Neural cell (in vitro differentiated cells): ENCODE measurements at regions not wholly inside any gene's neighbourhood (a gene's known extent, or its start where the extent isn't known, plus 50 kb on each side); places are given as distances from the start of the nearest gene placed in this dataset.

Experiments used
- EP300 ChIP-seq: fragments of 450-650 bp; conservative IDR thresholded peaks from 2 replicates; pipeline ENCODE4 v1.6.1; 2014; ENCODE audit warnings: antibody characterized with exemption, mild to moderate bottlenecking, moderate library complexity; ENCODE audit not compliant: poor library complexity, severe bottlenecking
- EZH2 ChIP-seq: fragments of 200-600, 300-800 bp; shearing (Covaris generic), sonication (generic); IDR thresholded peaks from 2 replicates; pipeline ENCODE4 v1.6.1; 2014; ENCODE audit warnings: antibody characterized with exemption, low read length, borderline replicate concordance, mild to moderate bottlenecking; ENCODE audit not compliant: insufficient read depth, poor library complexity, severe bottlenecking
- RAD21 ChIP-seq: fragments of 450-650 bp; conservative IDR thresholded peaks from 2 replicates; pipeline ENCODE4 v1.6.1; 2014; ENCODE audit warnings: antibody characterized with exemption, mild to moderate bottlenecking, moderate library complexity
- SMC3 ChIP-seq: fragments of 450-650 bp; conservative IDR thresholded peaks from 2 replicates; pipeline ENCODE4 v1.6.1; 2014; ENCODE audit warnings: antibody characterized with exemption, mild to moderate bottlenecking, moderate library complexity; ENCODE audit not compliant: poor library complexity
- TF ChIP-seq, protein P1 (sequence below): fragments of 450-650 bp; IDR thresholded peaks from 2 replicates; pipeline ENCODE4 v1.5.1; 2014; ENCODE audit warnings: antibody characterized with exemption, mild to moderate bottlenecking, moderate library complexity; ENCODE audit not compliant: poor library complexity, severe bottlenecking
- TF ChIP-seq, protein P2 (sequence below): IDR thresholded peaks from 2 replicates; pipeline ENCODE4 v1.6.1; 2012; ENCODE audit warnings: borderline replicate concordance

GRCh38 chrX:1717373-1717772, 102.5 kb downstream of the ASMT start:
- TF ChIP-seq RAD21 (no peak), EZH2 (no peak), EP300 (no peak), SMC3 (no peak)
- TF ChIP-seq, protein P1, sequence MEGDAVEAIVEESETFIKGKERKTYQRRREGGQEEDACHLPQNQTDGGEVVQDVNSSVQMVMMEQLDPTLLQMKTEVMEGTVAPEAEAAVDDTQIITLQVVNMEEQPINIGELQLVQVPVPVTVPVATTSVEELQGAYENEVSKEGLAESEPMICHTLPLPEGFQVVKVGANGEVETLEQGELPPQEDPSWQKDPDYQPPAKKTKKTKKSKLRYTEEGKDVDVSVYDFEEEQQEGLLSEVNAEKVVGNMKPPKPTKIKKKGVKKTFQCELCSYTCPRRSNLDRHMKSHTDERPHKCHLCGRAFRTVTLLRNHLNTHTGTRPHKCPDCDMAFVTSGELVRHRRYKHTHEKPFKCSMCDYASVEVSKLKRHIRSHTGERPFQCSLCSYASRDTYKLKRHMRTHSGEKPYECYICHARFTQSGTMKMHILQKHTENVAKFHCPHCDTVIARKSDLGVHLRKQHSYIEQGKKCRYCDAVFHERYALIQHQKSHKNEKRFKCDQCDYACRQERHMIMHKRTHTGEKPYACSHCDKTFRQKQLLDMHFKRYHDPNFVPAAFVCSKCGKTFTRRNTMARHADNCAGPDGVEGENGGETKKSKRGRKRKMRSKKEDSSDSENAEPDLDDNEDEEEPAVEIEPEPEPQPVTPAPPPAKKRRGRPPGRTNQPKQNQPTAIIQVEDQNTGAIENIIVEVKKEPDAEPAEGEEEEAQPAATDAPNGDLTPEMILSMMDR: no peak
- TF ChIP-seq, protein P2, sequence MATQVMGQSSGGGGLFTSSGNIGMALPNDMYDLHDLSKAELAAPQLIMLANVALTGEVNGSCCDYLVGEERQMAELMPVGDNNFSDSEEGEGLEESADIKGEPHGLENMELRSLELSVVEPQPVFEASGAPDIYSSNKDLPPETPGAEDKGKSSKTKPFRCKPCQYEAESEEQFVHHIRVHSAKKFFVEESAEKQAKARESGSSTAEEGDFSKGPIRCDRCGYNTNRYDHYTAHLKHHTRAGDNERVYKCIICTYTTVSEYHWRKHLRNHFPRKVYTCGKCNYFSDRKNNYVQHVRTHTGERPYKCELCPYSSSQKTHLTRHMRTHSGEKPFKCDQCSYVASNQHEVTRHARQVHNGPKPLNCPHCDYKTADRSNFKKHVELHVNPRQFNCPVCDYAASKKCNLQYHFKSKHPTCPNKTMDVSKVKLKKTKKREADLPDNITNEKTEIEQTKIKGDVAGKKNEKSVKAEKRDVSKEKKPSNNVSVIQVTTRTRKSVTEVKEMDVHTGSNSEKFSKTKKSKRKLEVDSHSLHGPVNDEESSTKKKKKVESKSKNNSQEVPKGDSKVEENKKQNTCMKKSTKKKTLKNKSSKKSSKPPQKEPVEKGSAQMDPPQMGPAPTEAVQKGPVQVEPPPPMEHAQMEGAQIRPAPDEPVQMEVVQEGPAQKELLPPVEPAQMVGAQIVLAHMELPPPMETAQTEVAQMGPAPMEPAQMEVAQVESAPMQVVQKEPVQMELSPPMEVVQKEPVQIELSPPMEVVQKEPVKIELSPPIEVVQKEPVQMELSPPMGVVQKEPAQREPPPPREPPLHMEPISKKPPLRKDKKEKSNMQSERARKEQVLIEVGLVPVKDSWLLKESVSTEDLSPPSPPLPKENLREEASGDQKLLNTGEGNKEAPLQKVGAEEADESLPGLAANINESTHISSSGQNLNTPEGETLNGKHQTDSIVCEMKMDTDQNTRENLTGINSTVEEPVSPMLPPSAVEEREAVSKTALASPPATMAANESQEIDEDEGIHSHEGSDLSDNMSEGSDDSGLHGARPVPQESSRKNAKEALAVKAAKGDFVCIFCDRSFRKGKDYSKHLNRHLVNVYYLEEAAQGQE: no peak
